Colonic mucosa (tissue), 4 donors: ENCODE measurements at regions not wholly inside any gene's neighbourhood (a gene's known extent, or its start where the extent isn't known, plus 50 kb on each side); places are given as distances from the start of the nearest gene placed in this dataset.

Experiments
- DNase-seq: peaks from one replicate; pipeline ENCODE4 v3.0.0-alpha.2; 2020
- H3K27ac ChIP-seq: fragments of 200-600 bp; one replicate; pipeline ENCODE4 v1.8.0; 2021
- H3K27me3 ChIP-seq: fragments of 200-600 bp; one replicate; pipeline ENCODE4 v1.8.0; 2021
- H3K36me3 ChIP-seq: fragments of 200-600 bp; one replicate; pipeline ENCODE4 v1.8.0; 2021
- H3K4me1 ChIP-seq: fragments of 200-600 bp; one replicate; pipeline ENCODE4 v1.8.0; 2021; ENCODE audit warnings: mild to moderate bottlenecking
- H3K4me3 ChIP-seq: fragments of 200-600 bp; one replicate; pipeline ENCODE4 v1.8.0; 2021
- H3K9ac ChIP-seq, 2 donors: one replicate each; pipeline ENCODE4 v1.7.0; 2013; ENCODE audit warnings: control low read depth in 2 of 2, low read depth in 2 of 2, low read length in 2 of 2
- H3K9me3 ChIP-seq: fragments of 200-600 bp; one replicate; pipeline ENCODE4 v1.8.0; 2021
- intact Hi-C: fragments of 100-400 bp; cut with DNase I; formaldehyde crosslinking; loops from one replicate; pipeline ENCODE4 v1.14.1; 2022
- TF ChIP-seq, protein P1 (sequence below): fragments of 200-600 bp; IDR thresholded peaks from one replicate; pipeline ENCODE4 v1.8.0; 2022; ENCODE audit warnings: antibody characterized with exemption, mild to moderate bottlenecking
- donor health status: healthy.
- donor health status: DM: no; HTN: no; CAD: no.
- donor health status: DM: no; HTN: no; CAD: no.

DNA sequence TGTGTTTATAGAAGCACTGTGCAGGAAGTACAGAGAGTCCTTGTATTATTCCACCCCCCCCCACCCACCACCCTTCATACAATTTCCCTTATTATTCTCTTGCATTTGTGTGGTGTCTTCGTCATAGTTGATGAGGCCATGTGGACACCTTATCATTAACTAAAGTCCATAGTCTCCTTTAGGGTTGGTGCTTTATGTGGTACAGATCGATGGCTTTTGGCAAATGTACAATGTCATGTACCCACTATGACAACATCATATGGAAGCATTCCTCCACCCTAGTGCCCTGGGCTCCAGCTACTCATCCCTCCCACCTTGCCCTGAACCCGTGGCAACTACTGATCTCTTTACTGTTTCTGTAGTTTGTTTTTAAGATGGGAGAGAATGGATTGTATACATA, 93.8 kb upstream of the HDAC4 start:
- Histone ChIP-seq H3K4me1 (no peaks in the 10 kb centered on the region), H3K9ac (no peak overlapping the region), H3K4me3 (no peak overlapping the region), H3K27ac (no peak overlapping the region), H3K36me3 (no peaks in the 10 kb centered on the region), H3K9me3 (no peaks in the 10 kb centered on the region), H3K27me3 (no peaks in the 10 kb centered on the region)
- intact Hi-C loops, result no loop called here
- TF ChIP-seq, protein P1, sequence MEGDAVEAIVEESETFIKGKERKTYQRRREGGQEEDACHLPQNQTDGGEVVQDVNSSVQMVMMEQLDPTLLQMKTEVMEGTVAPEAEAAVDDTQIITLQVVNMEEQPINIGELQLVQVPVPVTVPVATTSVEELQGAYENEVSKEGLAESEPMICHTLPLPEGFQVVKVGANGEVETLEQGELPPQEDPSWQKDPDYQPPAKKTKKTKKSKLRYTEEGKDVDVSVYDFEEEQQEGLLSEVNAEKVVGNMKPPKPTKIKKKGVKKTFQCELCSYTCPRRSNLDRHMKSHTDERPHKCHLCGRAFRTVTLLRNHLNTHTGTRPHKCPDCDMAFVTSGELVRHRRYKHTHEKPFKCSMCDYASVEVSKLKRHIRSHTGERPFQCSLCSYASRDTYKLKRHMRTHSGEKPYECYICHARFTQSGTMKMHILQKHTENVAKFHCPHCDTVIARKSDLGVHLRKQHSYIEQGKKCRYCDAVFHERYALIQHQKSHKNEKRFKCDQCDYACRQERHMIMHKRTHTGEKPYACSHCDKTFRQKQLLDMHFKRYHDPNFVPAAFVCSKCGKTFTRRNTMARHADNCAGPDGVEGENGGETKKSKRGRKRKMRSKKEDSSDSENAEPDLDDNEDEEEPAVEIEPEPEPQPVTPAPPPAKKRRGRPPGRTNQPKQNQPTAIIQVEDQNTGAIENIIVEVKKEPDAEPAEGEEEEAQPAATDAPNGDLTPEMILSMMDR, result no peak
- DNase-seq, result no peak

GRCh38 chr2:239489481-239489880, 88.7 kb upstream of the HDAC4 start:
- no peak for DNase-seq
- intact Hi-C loops, result no loop called here
- no peaks in the 10 kb centered on the region for H3K36me3 ChIP-seq
- no peaks in the 10 kb centered on the region for H3K27me3 ChIP-seq
- TF ChIP-seq, protein P1, result no peak
- no peak overlapping the region for H3K27ac ChIP-seq
- no peaks in the 10 kb centered on the region for H3K9me3 ChIP-seq
- H3K9ac ChIP-seq, result no peak overlapping the region
- no peaks in the 10 kb centered on the region for H3K4me1 ChIP-seq
- no peak overlapping the region for H3K4me3 ChIP-seq

- Histone ChIP-seq H3K36me3 (no peaks in the 10 kb centered on the region), H3K4me3 (no peak overlapping the region), H3K9ac (no peak overlapping the region), H3K27me3 (no peaks in the 10 kb centered on the region), H3K4me1 (no peaks in the 10 kb centered on the region), H3K27ac (no peak overlapping the region), H3K9me3 (no peaks in the 10 kb centered on the region)
- TF ChIP-seq, protein P1, result no peak
- intact Hi-C loops, result no loop called here
- DNase-seq, result no peak
Observed at GRCh38 chr2:239488125-239488524, 87.3 kb upstream of the HDAC4 start.

GRCh38 chr2:239487272-239487671, 86.5 kb upstream of the HDAC4 start:
- TF ChIP-seq, protein P1, result no peak
- Histone ChIP-seq H3K36me3 (no peaks in the 10 kb centered on the region), H3K9me3 (no peaks in the 10 kb centered on the region), H3K4me1 (no peaks in the 10 kb centered on the region), H3K27me3 (no peaks in the 10 kb centered on the region), H3K9ac (no peak overlapping the region), H3K4me3 (no peak overlapping the region), H3K27ac (no peak overlapping the region)
- intact Hi-C loops, result no loop called here
- no peak for DNase-seq

DNA sequence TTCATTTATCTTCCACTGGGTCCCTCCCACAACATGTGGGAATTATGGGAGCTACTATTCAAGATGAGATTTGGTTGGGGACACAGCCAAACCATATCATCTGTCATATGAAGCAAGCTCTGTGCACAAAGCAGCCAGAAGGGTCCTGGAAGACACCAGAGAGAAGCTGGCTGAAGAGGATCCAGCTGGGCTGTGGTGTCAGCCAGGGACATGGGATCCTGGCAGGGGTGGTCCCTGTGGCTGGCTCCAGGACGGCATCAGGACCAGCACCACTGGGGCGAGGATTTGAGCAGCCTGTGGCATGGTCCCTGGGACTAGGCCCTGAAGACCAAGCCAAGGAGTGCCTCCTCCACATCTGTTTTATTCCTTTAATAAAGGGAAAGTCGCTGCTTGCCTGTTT, 84.8 kb upstream of the HDAC4 start:
- Histone ChIP-seq H3K4me1 (no peaks in the 10 kb centered on the region), H3K27me3 (no peaks in the 10 kb centered on the region), H3K9ac (no peak overlapping the region), H3K4me3 (no peak overlapping the region), H3K36me3 (no peaks in the 10 kb centered on the region), H3K9me3 (no peaks in the 10 kb centered on the region), H3K27ac (no peak overlapping the region)
- intact Hi-C loops, result no loop called here
- no peak for DNase-seq
- TF ChIP-seq, protein P1, result no peak
